DOHH2 (cell line): ENCODE measurements at regions not wholly inside any gene's neighbourhood (a gene's known extent, or its start where the extent isn't known, plus 50 kb on each side); places are given as distances from the start of the nearest gene placed in this dataset.

Source experiments
- H3F3A ChIP-seq: fragments of 200-600 bp; sonication (generic), shearing (Covaris generic); 2 replicates; pipeline ENCODE4 v1.6.0; 2016; ENCODE audit warnings: antibody characterized with exemption, mild to moderate bottlenecking; ENCODE audit not compliant: control insufficient read depth, insufficient read depth
- H3K27ac ChIP-seq: fragments of 200-600 bp; sonication (generic); 2 replicates; pipeline ENCODE4 v1.5.1; 2014; ENCODE audit warnings: low read depth, mild to moderate bottlenecking, low read length, moderate library complexity
- H3K27me3 ChIP-seq: fragments of 200-600 bp; sonication (generic); 2 replicates; pipeline ENCODE4 v1.6.1; 2014; ENCODE audit warnings: mild to moderate bottlenecking, low read length, mixed read lengths; ENCODE audit not compliant: control insufficient read depth
- H3K36me3 ChIP-seq: fragments of 200-600 bp; sonication (generic); 2 replicates; pipeline ENCODE4 v1.6.1; 2014; ENCODE audit warnings: mild to moderate bottlenecking, low read length, moderate library complexity, mixed read lengths; ENCODE audit not compliant: control insufficient read depth
- H3K4me1 ChIP-seq: fragments of 200-600 bp; sonication (generic); 2 replicates; pipeline ENCODE4 v1.6.1; 2014; ENCODE audit warnings: mild to moderate bottlenecking, low read length, mixed read lengths; ENCODE audit not compliant: control insufficient read depth
- H3K4me2 ChIP-seq: fragments of 200-600 bp; sonication (generic); 2 replicates; pipeline ENCODE4 v1.6.0; 2014; ENCODE audit warnings: mild to moderate bottlenecking, low read length, moderate library complexity
- H3K4me3 ChIP-seq: fragments of 200-600 bp; sonication (generic); 2 replicates; pipeline ENCODE4 v1.5.1; 2014; ENCODE audit warnings: mild to moderate bottlenecking, low read length, mixed read lengths
- H3K79me2 ChIP-seq: fragments of 200-600 bp; sonication (generic); 2 replicates; pipeline ENCODE4 v1.6.1; 2014; ENCODE audit warnings: mild to moderate bottlenecking, low read length, mixed read lengths; ENCODE audit not compliant: control insufficient read depth
- H3K9me2 ChIP-seq: fragments of 200-600 bp; sonication (generic); replicated peaks from 2 replicates; pipeline ENCODE4 v1.6.1; 2014; ENCODE audit warnings: mild to moderate bottlenecking, low read length, mixed read lengths; ENCODE audit not compliant: control insufficient read depth
- H3K9me3 ChIP-seq: fragments of 200-600 bp; sonication (generic); 2 replicates; pipeline ENCODE4 v1.6.1; 2014; ENCODE audit warnings: antibody characterized with exemption, low read length, mixed read lengths; ENCODE audit not compliant: control insufficient read depth, insufficient read depth
- H4K20me1 ChIP-seq: fragments of 200-600 bp; sonication (generic); 2 replicates; pipeline ENCODE4 v1.6.0; 2014; ENCODE audit warnings: low read depth, mild to moderate bottlenecking, antibody characterized with exemption, low read length, moderate library complexity; ENCODE audit not compliant: control insufficient read depth, insufficient read depth
- CTCF ChIP-seq: fragments of 200-600 bp; sonication (generic); IDR thresholded peaks from one replicate; pipeline ENCODE4 v1.5.1; 2014; ENCODE audit warnings: antibody characterized with exemption, mild to moderate bottlenecking, low read depth, low read length; ENCODE audit not compliant: poor library complexity, severe bottlenecking
- EZH2phosphoT487 ChIP-seq: fragments of 200-600 bp; sonication (generic); IDR thresholded peaks from 2 replicates; pipeline ENCODE4 v1.6.1; 2017; ENCODE audit warnings: borderline replicate concordance, mild to moderate bottlenecking, antibody characterized with exemption, low read length, moderate library complexity, mixed read lengths

- no peak overlapping the region for H3K4me2 ChIP-seq
- H3K9me2 ChIP-seq, result no peaks in the 10 kb centered on the region
- H3K79me2 ChIP-seq, result no peaks in the 10 kb centered on the region
- no peak overlapping the region for H3K4me3 ChIP-seq
- H3K9me3 ChIP-seq, result no peaks in the 10 kb centered on the region
- no peaks in the 10 kb centered on the region for H3F3A ChIP-seq
- TF ChIP-seq EZH2phosphoT487 (no peak), CTCF (no peak)
- H3K4me1 ChIP-seq, result no peaks in the 10 kb centered on the region
- no peaks in the 10 kb centered on the region for H3K36me3 ChIP-seq
- peaks cover 5% of the 10 kb centered on the region; the same call in 1 of the 2 replicates for H3K27me3 ChIP-seq
- H3K27ac ChIP-seq, result no peak overlapping the region
- no peaks in the 10 kb centered on the region for H4K20me1 ChIP-seq
Measured at GRCh38 chr2:160913323-160913722, 246.9 kb upstream of the TANK start.

GRCh38 chr2:160914217-160914616 is 246.0 kb upstream of the TANK start:
- no peak for TF ChIP-seq EZH2phosphoT487
- TF ChIP-seq CTCF, result no peak
- Histone ChIP-seq H3K9me3 (no peaks in the 10 kb centered on the region), H3K36me3 (no peaks in the 10 kb centered on the region), H3K4me1 (no peaks in the 10 kb centered on the region), H3K9me2 (no peaks in the 10 kb centered on the region), H3K4me2 (no peak overlapping the region), H3K27ac (no peak overlapping the region), H3K79me2 (no peaks in the 10 kb centered on the region), H3F3A (no peaks in the 10 kb centered on the region), H3K4me3 (no peak overlapping the region), H4K20me1 (no peaks in the 10 kb centered on the region), H3K27me3 (peaks cover 5% of the 10 kb centered on the region; the same call in 1 of the 2 replicates)

- TF ChIP-seq CTCF (no peak), EZH2phosphoT487 (no peak)
- Histone ChIP-seq H4K20me1 (no peaks in the 10 kb centered on the region), H3K4me2 (no peak overlapping the region), H3K4me1 (no peaks in the 10 kb centered on the region), H3K9me3 (no peaks in the 10 kb centered on the region), H3K36me3 (no peaks in the 10 kb centered on the region), H3K27me3 (no peaks in the 10 kb centered on the region), H3K4me3 (no peak overlapping the region), H3F3A (no peaks in the 10 kb centered on the region), H3K79me2 (no peaks in the 10 kb centered on the region), H3K27ac (no peak overlapping the region), H3K9me2 (no peaks in the 10 kb centered on the region)
Measured at GRCh38 chr2:160916300-160916699, 243.9 kb upstream of the TANK start.

GRCh38 chr2:160917850-160918249 is 242.4 kb upstream of the TANK start:
- Histone ChIP-seq H3K79me2 (no peaks in the 10 kb centered on the region), H3K27me3 (no peaks in the 10 kb centered on the region), H3K4me2 (no peak overlapping the region), H3K4me3 (no peak overlapping the region), H3F3A (no peaks in the 10 kb centered on the region), H3K9me2 (no peaks in the 10 kb centered on the region), H3K4me1 (no peaks in the 10 kb centered on the region), H3K9me3 (no peaks in the 10 kb centered on the region), H3K36me3 (no peaks in the 10 kb centered on the region), H4K20me1 (no peaks in the 10 kb centered on the region), H3K27ac (no peak overlapping the region)
- TF ChIP-seq EZH2phosphoT487 (no peak), CTCF (no peak)
